GM18907 (cell line): ENCODE measurements at regions not wholly inside any gene's neighbourhood (a gene's known extent, or its start where the extent isn't known, plus 50 kb on each side); places are given as distances from the start of the nearest gene placed in this dataset.
A peak's percentile ranks its signal among the peaks of the same experiment; 100 is the strongest.

Source experiments
- ATAC-seq: cut with Tn5 transposase; IDR thresholded peaks from one replicate; pipeline ENCODE4 v1.9.1; 2021; ENCODE audit warnings: mild to moderate bottlenecking, moderate library complexity; ENCODE audit not compliant: unreplicated experiment

GRCh38 chr3:177721864-177722785, 524.8 kb upstream of the TBL1XR1 start:
- no peak for ATAC-seq

DNA sequence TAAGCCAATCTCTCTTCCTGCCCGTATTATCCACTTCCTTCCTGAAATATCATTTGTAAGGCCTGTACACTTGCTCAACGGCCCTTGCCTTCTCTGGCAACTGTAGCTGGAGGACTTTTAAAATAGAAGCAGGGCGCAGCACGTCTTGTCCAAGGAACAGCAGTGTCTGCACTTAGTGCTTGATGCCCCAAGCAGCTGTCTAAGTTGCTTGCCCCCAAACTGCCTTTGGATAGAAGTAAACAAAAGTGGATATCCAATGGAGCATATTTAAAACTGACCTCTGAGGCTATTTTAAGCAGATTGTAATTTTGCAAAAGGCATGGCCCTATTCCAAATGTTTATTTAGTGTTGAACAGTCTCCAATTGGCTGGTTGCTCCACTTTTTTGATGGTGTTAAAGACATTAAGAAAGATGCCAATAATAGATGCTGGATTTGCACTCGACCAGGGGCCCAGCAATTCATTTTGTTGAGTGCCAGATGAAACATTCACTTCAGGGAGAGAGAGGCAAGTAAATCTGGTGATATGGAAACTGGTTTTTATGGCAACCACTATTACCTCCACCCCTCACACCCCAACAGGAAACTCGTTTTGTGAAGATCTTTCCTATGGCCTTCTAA, 526.8 kb upstream of the TBL1XR1 start:
- no peak for ATAC-seq

GRCh38 chr3:177725165-177725564, 527.9 kb upstream of the TBL1XR1 start:
- no peak for ATAC-seq

GRCh38 chr3:177726807-177727206, 529.5 kb upstream of the TBL1XR1 start:
- ATAC-seq, result no peak

GRCh38 chr3:177729956-177730681, 532.8 kb upstream of the TBL1XR1 start:
- ATAC-seq, result no peak

- ATAC-seq, result no peak
These were observed 533.5 kb upstream of the TBL1XR1 start for GRCh38 chr3:177730814-177731213.

DNA sequence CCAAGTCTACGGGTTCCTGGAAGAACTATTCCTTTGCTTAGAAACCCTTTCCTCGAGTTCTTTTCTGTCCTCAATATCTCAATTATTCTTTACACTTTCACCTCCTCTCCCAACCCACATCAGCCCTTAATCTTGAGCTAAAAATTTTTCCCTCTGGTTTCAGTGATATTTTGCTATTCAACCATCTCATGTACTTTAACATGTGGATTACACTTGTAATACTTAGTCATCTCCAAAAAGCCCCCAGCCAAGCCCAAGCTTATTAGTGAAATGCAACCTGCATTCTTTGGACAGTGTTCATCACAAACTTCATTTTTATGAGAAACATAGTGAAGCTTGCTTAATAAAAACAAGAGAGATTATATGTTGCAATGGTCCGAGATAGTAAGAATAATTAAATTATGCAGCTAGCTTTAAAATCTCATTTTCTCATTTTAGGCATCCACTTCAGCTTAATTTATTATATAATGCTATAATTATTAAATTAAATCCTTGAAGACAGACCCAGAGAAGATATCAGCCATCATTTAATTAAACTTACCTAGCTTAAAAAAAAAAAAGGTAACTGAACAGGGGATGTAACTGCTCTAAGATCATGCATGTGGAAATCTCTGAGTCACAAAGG, 534.5 kb upstream of the TBL1XR1 start:
- ATAC-seq, result no peak

DNA sequence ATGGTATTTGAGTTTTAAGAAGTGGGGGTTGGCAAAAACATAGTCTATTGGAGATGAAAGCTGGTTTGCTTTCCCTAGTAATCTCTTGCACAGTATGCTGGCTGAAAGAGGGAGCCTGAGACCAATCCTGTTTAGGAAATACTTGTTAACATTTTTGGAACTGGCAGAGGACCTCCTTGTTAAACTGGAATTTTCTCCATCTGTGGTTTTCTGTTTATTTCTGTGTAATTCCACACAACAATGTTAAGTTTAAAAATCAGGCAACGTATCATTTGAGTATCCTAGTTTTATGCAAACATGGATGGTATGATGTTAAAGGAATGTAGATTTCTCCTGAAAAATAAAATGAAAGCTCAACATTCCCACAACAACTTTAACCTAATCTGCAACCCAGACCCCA, 536.0 kb upstream of the TBL1XR1 start:
- no peak for ATAC-seq

DNA sequence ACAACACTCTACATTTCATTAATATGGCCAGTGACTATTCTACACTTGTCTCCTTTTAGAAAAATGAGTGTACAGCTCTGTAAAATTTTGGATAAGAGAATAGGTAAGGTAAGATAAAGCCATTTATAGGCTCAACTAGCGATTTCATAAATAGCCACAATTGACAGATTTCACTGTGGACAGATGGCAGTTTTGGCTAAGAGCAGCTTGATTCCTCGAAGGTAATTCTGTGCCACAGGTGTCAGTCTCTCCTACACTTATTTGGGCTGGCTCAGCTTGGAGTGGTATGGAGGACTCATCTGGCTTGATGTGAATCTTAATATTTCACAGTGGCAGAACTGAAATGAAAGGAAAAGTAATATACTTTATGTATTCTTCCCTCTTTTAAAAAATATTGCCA, 536.7 kb upstream of the TBL1XR1 start:
- ATAC-seq, result no peak

DNA sequence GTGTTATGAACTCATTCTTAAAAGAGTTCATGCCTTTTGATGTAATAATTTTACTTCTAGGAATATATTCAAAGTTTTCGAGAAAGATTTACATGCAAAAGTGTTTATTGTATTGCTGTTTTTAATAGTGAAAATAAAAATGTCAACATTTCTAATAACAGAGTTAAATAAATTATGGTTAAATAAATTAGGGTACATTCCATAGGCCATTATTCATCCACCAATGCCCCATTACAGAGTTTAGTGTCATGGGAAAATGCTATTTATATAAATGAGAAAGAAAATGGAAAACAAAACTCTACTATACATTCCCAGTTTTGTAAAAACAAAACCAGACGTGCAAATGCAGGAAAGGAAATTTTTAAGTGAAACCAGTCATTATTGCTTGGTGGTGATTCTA, 538.1 kb upstream of the TBL1XR1 start:
- no peak for ATAC-seq

- no peak for ATAC-seq
These were observed 542.2 kb upstream of the TBL1XR1 start for GRCh38 chr3:177739461-177739860.

DNA sequence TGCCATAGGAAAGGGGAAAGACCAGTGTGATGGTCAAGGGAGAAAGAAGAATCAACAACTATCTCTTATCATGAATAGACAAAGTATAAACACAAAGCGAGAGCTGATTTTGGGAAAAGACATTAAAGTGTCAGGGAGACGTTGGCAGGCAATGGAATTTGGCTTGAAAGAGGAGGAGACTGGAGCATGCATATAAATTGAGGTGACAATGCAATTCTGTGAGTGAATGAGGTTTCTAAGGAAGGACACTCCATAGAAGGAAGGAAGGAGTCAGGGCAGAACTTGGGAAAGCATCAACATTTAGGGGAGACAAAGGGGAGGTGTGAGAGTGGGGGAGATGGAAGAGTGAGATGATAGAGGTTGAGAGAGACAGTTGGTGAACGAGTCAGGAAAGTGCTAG, 543.0 kb upstream of the TBL1XR1 start:
- ATAC-seq, result no peak

DNA sequence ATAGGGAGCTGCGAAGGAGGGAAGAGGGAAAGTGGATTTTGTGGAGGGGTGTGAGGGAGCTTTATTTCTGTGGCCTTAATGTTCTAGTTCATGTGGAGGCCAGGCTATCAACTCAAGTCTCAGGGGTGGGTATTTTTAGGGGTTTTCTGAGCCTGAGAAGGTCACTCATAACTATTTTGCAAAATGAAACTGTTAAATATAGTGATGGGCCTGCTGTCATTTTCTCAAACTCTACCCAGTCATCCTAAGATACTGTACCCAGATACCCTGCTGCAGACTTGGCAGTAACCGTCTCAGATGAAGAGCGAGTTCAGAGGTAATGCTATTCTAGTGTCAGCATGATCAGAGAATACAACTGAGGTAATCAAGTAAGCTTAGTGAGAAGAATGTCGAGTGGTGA, 545.0 kb upstream of the TBL1XR1 start:
- ATAC-seq, result peak; percentile 78

GRCh38 chr3:177743173-177743890, 546.0 kb upstream of the TBL1XR1 start:
- ATAC-seq, result no peak

- no peak for ATAC-seq
These were observed 547.8 kb upstream of the TBL1XR1 start for GRCh38 chr3:177744873-177745606.

DNA sequence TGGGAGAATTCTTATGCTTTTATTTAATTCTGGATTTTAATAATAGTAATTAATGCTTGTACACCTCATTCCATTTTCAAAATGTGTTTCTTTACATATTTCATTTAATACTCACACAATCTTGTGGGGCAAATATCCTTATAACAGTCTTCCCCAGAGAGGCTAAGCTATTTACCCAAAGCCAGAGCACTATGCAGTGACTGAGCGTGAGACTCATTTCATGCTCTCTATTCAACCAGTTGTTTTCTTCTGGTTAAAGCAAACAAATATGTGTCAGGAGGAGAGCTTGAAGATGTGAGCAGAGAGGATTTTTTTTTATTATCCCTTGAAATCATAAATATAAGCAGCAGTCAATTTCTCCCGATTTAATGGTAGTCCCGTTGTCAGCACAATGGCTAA, 548.3 kb upstream of the TBL1XR1 start:
- ATAC-seq, result no peak

- ATAC-seq, result no peak
These were observed 549.2 kb upstream of the TBL1XR1 start for GRCh38 chr3:177746337-177746933.

GRCh38 chr3:177749836-177750235, 552.6 kb upstream of the TBL1XR1 start:
- no peak for ATAC-seq

DNA sequence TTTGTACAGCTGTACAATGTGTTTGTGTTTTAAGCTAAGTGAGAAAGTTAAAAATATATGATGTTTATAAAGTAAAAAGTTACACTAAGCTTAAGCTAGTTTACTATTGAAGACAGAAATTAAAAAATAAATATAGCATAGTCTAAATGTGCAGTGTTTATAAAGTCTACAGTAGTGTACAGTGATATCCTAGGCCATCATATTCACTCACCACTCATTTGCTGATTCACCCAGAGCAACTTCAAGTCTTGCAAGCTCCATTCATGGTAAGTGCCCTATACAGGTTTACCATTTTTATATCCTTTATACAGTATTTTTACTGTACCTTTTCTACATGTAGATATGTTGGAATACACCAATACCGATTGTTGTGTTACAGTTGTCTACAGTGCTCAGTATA, 553.2 kb upstream of the TBL1XR1 start:
- no peak for ATAC-seq

GRCh38 chr3:177751770-177752169, 554.5 kb upstream of the TBL1XR1 start:
- no peak for ATAC-seq
